Testis (tissue), 2 donors: ENCODE measurements at regions not wholly inside any gene's neighbourhood (a gene's known extent, or its start where the extent isn't known, plus 50 kb on each side); places are given as distances from the start of the nearest gene placed in this dataset.

Experiments
- CTCF ChIP-seq, 3 experiments: fragments of 450-650 bp in 2 of 3; fragments of 200-600 bp in 1 of 3; sonication (generic) in 1 of 3; IDR thresholded peaks; one replicate each; pipeline ENCODE4 v1.5.1; 2016 to 2019; ENCODE audit warnings: antibody characterized with exemption in 3 of 3, mild to moderate bottlenecking in 2 of 3, moderate library complexity in 1 of 3
- POLR2A ChIP-seq: fragments of 450-650 bp; IDR thresholded peaks from one replicate; pipeline ENCODE4 v1.6.1; 2017; ENCODE audit warnings: antibody characterized with exemption, mild to moderate bottlenecking, moderate library complexity

GRCh38 chr11:70761908-70762337 lies 363.6 kb downstream of the CTTN start:
- TF ChIP-seq POLR2A = no peak
- no peak for TF ChIP-seq CTCF (IDR thresholded peaks at IDR 0.05)
